Smooth muscle cell (in vitro differentiated cells): ENCODE measurements at regions not wholly inside any gene's neighbourhood (a gene's known extent, or its start where the extent isn't known, plus 50 kb on each side); places are given as distances from the start of the nearest gene placed in this dataset.

Source experiments
- DNase-seq: peaks from one replicate; lab custom pipeline; 2025; ENCODE audit not compliant: unreplicated experiment; lab: John Stamatoyannopoulos, UW
- H2AFZ ChIP-seq: fragments of 200-600 bp; sonication (generic); 2 replicates; pipeline ENCODE4 v1.6.0; 2016; ENCODE audit warnings: antibody characterized with exemption, low read depth, mild to moderate bottlenecking
- H3F3A ChIP-seq: fragments of 200-600 bp; sonication (generic); 2 replicates; pipeline ENCODE4 v1.6.0; 2017; ENCODE audit warnings: antibody characterized with exemption, low read depth
- H3K27ac ChIP-seq: fragments of 200-600 bp; sonication (generic); 2 replicates; pipeline ENCODE4 v1.5.1; 2016; ENCODE audit warnings: low read depth, mild to moderate bottlenecking
- H3K27me3 ChIP-seq: fragments of 200-600 bp; sonication (generic); 2 replicates; pipeline ENCODE4 v1.6.1; 2016; ENCODE audit warnings: low read depth, mild to moderate bottlenecking
- H3K36me3 ChIP-seq: fragments of 200-600 bp; sonication (generic); 2 replicates; pipeline ENCODE4 v1.5.1; 2016; ENCODE audit warnings: low read depth
- H3K4me1 ChIP-seq: fragments of 200-600 bp; sonication (generic); 2 replicates; pipeline ENCODE4 v1.5.1; 2016; ENCODE audit warnings: low read depth
- H3K4me2 ChIP-seq: fragments of 200-600 bp; sonication (generic); 2 replicates; pipeline ENCODE4 v1.6.0; 2016; ENCODE audit warnings: mild to moderate bottlenecking
- H3K4me3 ChIP-seq: fragments of 200-600 bp; sonication (generic); 2 replicates; pipeline ENCODE4 v1.5.1; 2016; ENCODE audit warnings: mild to moderate bottlenecking
- H3K79me2 ChIP-seq: fragments of 200-600 bp; sonication (generic); 2 replicates; pipeline ENCODE4 v1.6.0; 2016; ENCODE audit warnings: low read depth, mild to moderate bottlenecking
- H3K9ac ChIP-seq: fragments of 200-600 bp; sonication (generic); 2 replicates; pipeline ENCODE4 v1.6.0; 2016; ENCODE audit warnings: low read depth
- H3K9me3 ChIP-seq: fragments of 200-600 bp; sonication (generic); replicated peaks from 2 replicates; pipeline ENCODE4 v1.5.1; 2016; ENCODE audit warnings: low read depth
- H4K20me1 ChIP-seq: fragments of 200-600 bp; sonication (generic); 2 replicates; pipeline ENCODE4 v1.6.0; 2016; ENCODE audit warnings: low read depth
- CTCF ChIP-seq: fragments of 200-600 bp; sonication (generic); IDR thresholded peaks from 2 replicates; pipeline ENCODE4 v1.5.1; 2017; ENCODE audit warnings: borderline replicate concordance, mild to moderate bottlenecking, antibody characterized with exemption; ENCODE audit not compliant: insufficient read depth, poor library complexity, severe bottlenecking
- WGBS: methylation state at CpG from one replicate; pipeline ENCODE4 v1.1.7; 2016; ENCODE audit warnings: low lambda C conversion rate; 5-methylcytosine and 5-hydroxymethylcytosine counted together

GRCh38 chr6:148614602-148615001 lies 132.2 kb upstream of the UST start:
- H3K4me2 ChIP-seq: no peak overlapping the region
- no peaks in the 10 kb centered on the region for H3K9me3 ChIP-seq
- no peak for TF ChIP-seq CTCF
- no peaks in the 10 kb centered on the region for H3F3A ChIP-seq
- 95% methylated on average over 3 of the region's 3 CpGs for WGBS
- no peak overlapping the region for H3K4me3 ChIP-seq
- no peak overlapping the region for H3K9ac ChIP-seq
- no peaks in the 10 kb centered on the region for H3K36me3 ChIP-seq
- no peak overlapping the region for H3K27ac ChIP-seq
- no peak overlapping the region for H2AFZ ChIP-seq
- DNase-seq: no peak
- H4K20me1 ChIP-seq: no peaks in the 10 kb centered on the region
- no peaks in the 10 kb centered on the region for H3K4me1 ChIP-seq
- H3K79me2 ChIP-seq: no peaks in the 10 kb centered on the region
- no peaks in the 10 kb centered on the region for H3K27me3 ChIP-seq

GRCh38 chr6:148616841-148617240 lies 130.0 kb upstream of the UST start:
- Histone ChIP-seq H3K4me3 (no peak overlapping the region), H3K36me3 (no peaks in the 10 kb centered on the region), H3K27ac (no peak overlapping the region), H3K27me3 (no peaks in the 10 kb centered on the region), H3K79me2 (no peaks in the 10 kb centered on the region), H4K20me1 (no peaks in the 10 kb centered on the region), H2AFZ (no peak overlapping the region), H3K9ac (no peak overlapping the region), H3K4me2 (no peak overlapping the region), H3K4me1 (no peaks in the 10 kb centered on the region), H3F3A (no peaks in the 10 kb centered on the region), H3K9me3 (no peaks in the 10 kb centered on the region)
- WGBS: 60% methylated on average over 3 of the region's 3 CpGs
- no peak for DNase-seq
- TF ChIP-seq CTCF: no peak

- H3K4me1 ChIP-seq: no peaks in the 10 kb centered on the region
- H3K9ac ChIP-seq: no peak overlapping the region
- no peaks in the 10 kb centered on the region for H3F3A ChIP-seq
- H3K27ac ChIP-seq: no peak overlapping the region
- H3K4me2 ChIP-seq: no peak overlapping the region
- no peaks in the 10 kb centered on the region for H3K9me3 ChIP-seq
- DNase-seq: no peak
- no peaks in the 10 kb centered on the region for H3K36me3 ChIP-seq
- no peaks in the 10 kb centered on the region for H3K79me2 ChIP-seq
- no peak overlapping the region for H3K4me3 ChIP-seq
- H2AFZ ChIP-seq: no peak overlapping the region
- H4K20me1 ChIP-seq: no peaks in the 10 kb centered on the region
- no peaks in the 10 kb centered on the region for H3K27me3 ChIP-seq
- WGBS: 45% methylated on average over 4 of the region's 4 CpGs
- TF ChIP-seq CTCF: no peak
Measured at GRCh38 chr6:148617530-148617929, 129.3 kb upstream of the UST start.

GRCh38 chr6:148619891-148620290 lies 126.9 kb upstream of the UST start:
- 96% methylated on average over 1 of the region's 1 CpG for WGBS
- TF ChIP-seq CTCF: no peak
- DNase-seq: no peak
- Histone ChIP-seq H3K79me2 (no peaks in the 10 kb centered on the region), H3K4me3 (no peak overlapping the region), H3F3A (no peaks in the 10 kb centered on the region), H3K9ac (no peak overlapping the region), H3K4me1 (no peaks in the 10 kb centered on the region), H3K27me3 (no peaks in the 10 kb centered on the region), H4K20me1 (no peaks in the 10 kb centered on the region), H3K9me3 (no peaks in the 10 kb centered on the region), H3K4me2 (no peak overlapping the region), H2AFZ (no peak overlapping the region), H3K36me3 (no peaks in the 10 kb centered on the region), H3K27ac (no peak overlapping the region)
